HG02678 (cell line): ENCODE measurements at regions not wholly inside any gene's neighbourhood (a gene's known extent, or its start where the extent isn't known, plus 50 kb on each side); places are given as distances from the start of the nearest gene placed in this dataset.
"Not testable (repeated sequence)": the region's sequence is repeated elsewhere in the genome, so short reads cannot be mapped to it uniquely, and the experiment has no call there.

Experiments used
- ATAC-seq: cut with Tn5 transposase; IDR thresholded peaks from one replicate; pipeline ENCODE4 v1.9.1; 2021; ENCODE audit warnings: mild to moderate bottlenecking, moderate library complexity; ENCODE audit not compliant: unreplicated experiment

GRCh38 chr7:112982441-112983063 lies 104.1 kb downstream of the GPR85 start:
- peak; percentile 77 for ATAC-seq

GRCh38 chr7:112981966-112982365 lies 104.7 kb downstream of the GPR85 start:
- ATAC-seq, result peak; percentile 16

GRCh38 chr7:112979055-112979454 lies 107.6 kb downstream of the GPR85 start:
- ATAC-seq, result not testable (repeated sequence)

GRCh38 chr7:112977244-112977955 lies 109.2 kb downstream of the GPR85 start:
- not testable (repeated sequence) for ATAC-seq

GRCh38 chr7:112970771-112971170 lies 115.9 kb downstream of the GPR85 start:
- no peak for ATAC-seq

GRCh38 chr7:112969946-112970345 lies 116.7 kb downstream of the GPR85 start:
- no peak for ATAC-seq

GRCh38 chr7:112965506-112965905 lies 121.1 kb downstream of the GPR85 start:
- no peak for ATAC-seq

GRCh38 chr7:112963634-112964033 lies 123.0 kb downstream of the GPR85 start:
- ATAC-seq, result no peak

- ATAC-seq, result no peak
These were observed 123.8 kb downstream of the GPR85 start for GRCh38 chr7:112962815-112963214.

- no peak for ATAC-seq
These were observed 127.4 kb downstream of the GPR85 start for GRCh38 chr7:112959276-112959675.

- no peak for ATAC-seq
These were observed 127.9 kb downstream of the GPR85 start for GRCh38 chr7:112958775-112959174.

GRCh38 chr7:112957901-112958300 lies 128.7 kb downstream of the GPR85 start:
- ATAC-seq, result no peak

- not testable (repeated sequence) for ATAC-seq
These were observed 133.6 kb downstream of the GPR85 start for GRCh38 chr7:112953031-112953430.

- no peak for ATAC-seq
These were observed 135.6 kb downstream of the GPR85 start for GRCh38 chr7:112951070-112951469.

- not testable (repeated sequence) for ATAC-seq
These were observed 136.9 kb downstream of the GPR85 start for GRCh38 chr7:112949682-112950081.

- ATAC-seq, result no peak
These were observed 140.3 kb downstream of the GPR85 start for GRCh38 chr7:112946350-112946749.

GRCh38 chr7:112945046-112945445 lies 141.6 kb downstream of the GPR85 start:
- ATAC-seq, result no peak

GRCh38 chr7:112942981-112943380 lies 143.6 kb downstream of the GPR85 start:
- no peak for ATAC-seq

- not testable (repeated sequence) for ATAC-seq
These were observed 144.5 kb downstream of the GPR85 start for GRCh38 chr7:112942125-112942524.

GRCh38 chr7:112940314-112940732 lies 146.3 kb downstream of the GPR85 start:
- peak; percentile 38 for ATAC-seq

GRCh38 chr7:112939574-112940313 lies 146.9 kb downstream of the GPR85 start:
- ATAC-seq, result peak; percentile 97
